HFF-Myc (cell line): ENCODE measurements at regions not wholly inside any gene's neighbourhood (a gene's known extent, or its start where the extent isn't known, plus 50 kb on each side); places are given as distances from the start of the nearest gene placed in this dataset.

Experiments used
- DNase-seq: peaks from one replicate; pipeline ENCODE4 v3.0.0-alpha.2; 2011; ENCODE audit warnings: low read depth; ENCODE audit errors: extremely low read depth
- H3K4me3 ChIP-seq: replicated peaks from 2 replicates; pipeline ENCODE4 v1.5.1; 2011; ENCODE audit warnings: low read depth, mild to moderate bottlenecking, control low read depth, low read length
- TF ChIP-seq, protein P1 (sequence below): IDR thresholded peaks from 2 replicates; pipeline ENCODE4 v1.5.1; 2012; ENCODE audit warnings: mild to moderate bottlenecking, low read depth, low read length, control low read depth; ENCODE audit errors: missing control alignments

DNA sequence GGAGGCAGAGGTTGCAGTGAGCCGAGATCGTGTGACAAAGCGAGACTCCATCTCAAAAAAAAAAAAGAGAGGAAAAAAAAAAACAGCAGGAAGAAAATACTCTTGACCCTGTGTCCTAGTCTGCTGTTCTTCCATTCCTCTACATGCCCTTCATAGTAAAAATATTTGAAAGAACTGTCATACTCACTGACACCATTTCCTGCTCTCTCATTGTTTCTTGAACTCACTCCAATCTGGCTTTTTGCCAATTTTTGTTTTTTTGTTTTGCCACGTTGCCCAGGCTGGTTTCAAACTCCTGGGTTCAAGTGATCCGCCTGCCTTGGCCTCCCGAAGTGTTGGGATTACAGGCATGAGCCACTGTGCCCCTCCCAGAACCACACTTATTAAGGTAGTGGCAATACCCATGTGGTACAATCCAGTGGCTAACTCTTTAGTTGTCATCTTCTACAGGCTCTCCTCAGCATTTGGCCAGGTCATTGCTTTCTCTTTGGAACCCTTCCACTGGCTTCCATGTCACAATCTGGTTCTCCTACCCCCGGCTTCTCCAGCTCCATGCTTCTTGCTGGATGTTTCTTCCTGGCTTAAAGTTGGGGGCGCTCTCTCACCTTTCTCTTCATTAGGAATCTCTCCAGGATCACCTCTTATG, 238.2 kb upstream of the C2CD4B start:
- no peak for DNase-seq
- no peak overlapping the region for H3K4me3 ChIP-seq
- TF ChIP-seq, protein P1, sequence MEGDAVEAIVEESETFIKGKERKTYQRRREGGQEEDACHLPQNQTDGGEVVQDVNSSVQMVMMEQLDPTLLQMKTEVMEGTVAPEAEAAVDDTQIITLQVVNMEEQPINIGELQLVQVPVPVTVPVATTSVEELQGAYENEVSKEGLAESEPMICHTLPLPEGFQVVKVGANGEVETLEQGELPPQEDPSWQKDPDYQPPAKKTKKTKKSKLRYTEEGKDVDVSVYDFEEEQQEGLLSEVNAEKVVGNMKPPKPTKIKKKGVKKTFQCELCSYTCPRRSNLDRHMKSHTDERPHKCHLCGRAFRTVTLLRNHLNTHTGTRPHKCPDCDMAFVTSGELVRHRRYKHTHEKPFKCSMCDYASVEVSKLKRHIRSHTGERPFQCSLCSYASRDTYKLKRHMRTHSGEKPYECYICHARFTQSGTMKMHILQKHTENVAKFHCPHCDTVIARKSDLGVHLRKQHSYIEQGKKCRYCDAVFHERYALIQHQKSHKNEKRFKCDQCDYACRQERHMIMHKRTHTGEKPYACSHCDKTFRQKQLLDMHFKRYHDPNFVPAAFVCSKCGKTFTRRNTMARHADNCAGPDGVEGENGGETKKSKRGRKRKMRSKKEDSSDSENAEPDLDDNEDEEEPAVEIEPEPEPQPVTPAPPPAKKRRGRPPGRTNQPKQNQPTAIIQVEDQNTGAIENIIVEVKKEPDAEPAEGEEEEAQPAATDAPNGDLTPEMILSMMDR, result no peak

DNA sequence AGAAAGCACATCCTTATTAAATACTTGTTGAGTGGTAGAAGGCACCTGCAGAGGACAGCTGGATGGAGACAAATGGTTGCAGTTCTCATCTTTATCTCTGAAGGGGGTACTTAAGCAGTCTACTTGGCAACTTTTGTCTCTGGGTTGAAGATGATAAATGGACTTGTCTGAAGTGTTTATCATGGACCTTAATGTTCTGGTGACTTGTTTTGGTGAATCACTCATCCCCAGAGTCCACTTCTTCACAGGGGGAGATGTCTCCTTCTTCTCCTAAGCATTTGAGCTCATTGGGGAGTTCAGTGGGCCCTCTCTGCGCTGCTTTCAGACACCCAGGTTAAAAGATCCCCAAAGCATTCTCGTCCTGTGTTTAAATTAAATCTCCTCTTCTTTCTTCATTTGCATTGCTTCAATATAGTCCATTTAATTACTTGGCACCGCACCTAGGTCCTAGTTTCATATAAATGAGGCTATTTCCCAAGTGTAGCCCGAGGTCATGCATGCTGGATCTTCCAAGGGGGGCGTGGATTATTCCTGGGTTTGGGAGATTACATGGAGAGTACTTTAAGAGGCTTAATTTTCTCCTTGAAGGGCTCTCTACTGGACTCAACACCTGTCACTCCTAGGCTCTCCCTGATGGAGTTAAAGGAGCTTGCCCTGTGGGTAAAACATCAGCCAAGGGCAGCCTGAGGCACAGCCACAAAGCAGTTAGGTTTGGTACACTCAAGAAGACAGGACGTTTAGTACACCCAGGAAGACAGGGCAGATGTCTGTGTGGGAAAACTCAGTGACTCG, 239.3 kb upstream of the C2CD4B start:
- no peak for DNase-seq
- TF ChIP-seq, protein P1, result no peak

DNA sequence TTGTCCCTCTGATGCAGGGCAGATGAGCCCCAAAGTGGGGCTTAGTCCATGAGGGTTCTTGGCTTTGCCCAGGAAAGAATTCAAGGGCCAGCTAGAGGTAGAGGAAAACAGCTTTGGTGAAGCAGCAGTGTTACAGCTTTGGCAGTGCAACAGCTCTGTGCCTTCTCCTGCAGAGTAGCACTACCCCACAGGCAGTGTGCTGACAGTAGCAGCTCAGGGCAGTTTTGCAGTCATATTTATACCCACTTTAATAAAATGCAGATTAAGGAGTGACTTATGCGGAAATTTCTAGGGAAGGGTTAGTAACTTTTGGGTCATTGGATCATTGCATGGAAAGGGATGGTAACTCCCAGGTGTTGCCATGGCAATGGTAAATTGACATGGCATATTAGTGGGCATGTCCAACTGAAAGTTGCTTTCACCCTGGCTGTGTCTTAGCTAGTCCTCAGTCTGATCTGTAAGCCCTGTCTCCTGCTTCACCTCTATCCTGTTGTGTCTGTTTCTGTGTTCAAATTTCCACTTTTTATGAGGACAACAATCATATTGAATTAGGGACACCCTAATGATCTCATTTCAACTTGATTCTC, 241.3 kb upstream of the C2CD4B start:
- TF ChIP-seq, protein P1, result no peak
- H3K4me3 ChIP-seq, result no peak overlapping the region
- DNase-seq, result no peak

More for the DNA sequence above, 239.3 kb upstream of the C2CD4B start:
- H3K4me3 ChIP-seq, result no peak overlapping the region

DNA sequence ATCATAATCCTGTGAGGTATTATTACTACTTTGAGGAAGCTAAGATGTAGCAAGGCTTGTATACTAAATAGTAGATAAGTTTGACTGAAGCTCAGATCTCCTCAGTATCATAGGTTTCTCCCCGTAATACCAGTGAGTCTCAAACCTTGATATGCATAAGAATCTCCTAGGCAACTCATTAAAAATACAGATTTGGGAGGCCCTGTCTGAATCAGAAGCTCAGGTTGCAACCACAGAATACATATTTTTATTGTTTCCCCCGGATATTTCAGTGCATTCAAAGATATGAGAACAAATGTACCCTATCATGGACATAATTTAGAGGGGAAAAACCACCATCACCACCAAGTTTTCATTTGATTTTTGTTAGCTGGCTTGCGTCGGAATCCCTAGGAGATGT, 242.1 kb upstream of the C2CD4B start:
- H3K4me3 ChIP-seq, result no peak overlapping the region
- DNase-seq, result no peak
- TF ChIP-seq, protein P1, result no peak

DNA sequence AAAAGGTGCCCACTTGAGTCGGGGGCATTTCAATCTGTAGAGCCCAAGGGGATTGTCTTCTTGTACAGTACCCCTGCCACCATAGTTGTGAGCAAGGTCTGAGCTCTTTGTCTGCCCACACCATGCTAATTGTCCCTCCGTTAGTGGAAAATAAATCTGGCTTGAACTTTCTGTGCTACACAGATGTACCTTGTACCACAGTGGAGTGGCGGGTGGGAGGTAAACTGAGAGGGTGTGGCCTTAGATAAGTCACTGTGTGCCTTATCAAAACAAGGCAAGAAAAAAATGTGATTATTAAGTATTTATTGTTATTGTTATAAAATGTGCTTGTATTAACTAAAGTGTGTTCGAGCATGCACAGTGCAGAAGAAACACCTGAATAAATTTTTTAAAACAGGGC, 242.9 kb upstream of the C2CD4B start:
- TF ChIP-seq, protein P1, result no peak
- no peak overlapping the region for H3K4me3 ChIP-seq
- DNase-seq, result no peak

DNA sequence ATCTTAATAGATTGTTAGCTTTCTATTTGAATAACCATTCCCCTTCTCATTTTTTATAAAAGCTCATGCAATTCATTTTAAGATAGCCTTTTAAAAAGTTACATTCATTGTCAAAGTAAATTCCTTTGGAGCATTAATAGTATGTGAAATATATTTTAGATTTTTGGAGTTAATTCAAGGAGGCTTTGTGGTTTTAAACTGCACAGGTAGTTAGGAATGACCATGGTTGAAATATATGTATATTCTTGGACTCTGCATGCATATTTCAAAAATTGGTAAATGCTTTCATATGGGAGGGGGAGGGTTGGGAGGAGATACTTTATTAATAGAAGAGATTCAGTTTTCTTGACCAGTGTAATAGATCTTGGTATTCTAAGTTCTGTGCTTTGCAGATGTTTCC, 244.4 kb upstream of the C2CD4B start:
- TF ChIP-seq, protein P1, result no peak
- H3K4me3 ChIP-seq, result no peak overlapping the region
- no peak for DNase-seq
